ENCODE measurements at regions not wholly inside any gene's neighbourhood (a gene's known extent, or its start where the extent isn't known, plus 50 kb on each side); places are given as distances from the start of the nearest gene placed in this dataset.

- no peak for DNase-seq (ENCODE audit: low spot score)
- Histone ChIP-seq H3K4me3 (ENCODE audit: low read depth, low read length, poor library complexity, severe bottlenecking) (no peak overlapping the region), H3K36me3 (ENCODE audit: insufficient read depth, low read length, poor library complexity, severe bottlenecking) (no peaks in the 10 kb centered on the region), H3K4me1 (ENCODE audit: insufficient read depth, low read length, poor library complexity, severe bottlenecking) (peaks cover 22% of the 10 kb centered on the region), H3K27me3 (replicated peaks; ENCODE audit: insufficient read depth, low read depth, low read length, poor library complexity) (peaks cover 4% of the 10 kb centered on the region), H3K27ac (ENCODE audit: low read depth, low read length, poor library complexity, severe bottlenecking) (no peak overlapping the region), H3K9me3 (ENCODE audit: low read depth, low read length, poor library complexity, severe bottlenecking) (no peaks in the 10 kb centered on the region)
- TF ChIP-seq EZH2 (IDR thresholded peaks at IDR 0.05; ENCODE audit: borderline replicate concordance, low read depth, low read length, poor library complexity, severe bottlenecking) (no peak), CTCF (conservative IDR thresholded peaks at IDR 0.05; ENCODE audit: low read depth, low read length) (no peak)
- no TSS peak for BruUV-seq (replicated peaks)
- ChIA-PET POLR2A (ENCODE audit: low non-redundant PET) (no interaction called here), CTCF (no interaction called here)
- intact Hi-C loops (cut with micrococcal nuclease; ENCODE audit: unreplicated experiment): no loop called here
These were observed 158.2 kb upstream of the ARHGEF26 start for GRCh38 chr3:153963012-153963411.

- Histone ChIP-seq H3K4me3 (ENCODE audit: low read depth, low read length, poor library complexity, severe bottlenecking) (no peak overlapping the region), H3K27ac (ENCODE audit: low read depth, low read length, poor library complexity, severe bottlenecking) (no peak overlapping the region), H3K36me3 (ENCODE audit: insufficient read depth, low read length, poor library complexity, severe bottlenecking) (no peaks in the 10 kb centered on the region), H3K27me3 (replicated peaks; ENCODE audit: insufficient read depth, low read depth, low read length, poor library complexity) (peaks cover 9% of the 10 kb centered on the region), H3K9me3 (ENCODE audit: low read depth, low read length, poor library complexity, severe bottlenecking) (no peaks in the 10 kb centered on the region), H3K4me1 (ENCODE audit: insufficient read depth, low read length, poor library complexity, severe bottlenecking) (peaks cover 39% of the 10 kb centered on the region)
- TF ChIP-seq CTCF (conservative IDR thresholded peaks at IDR 0.05; ENCODE audit: low read depth, low read length) (no peak), EZH2 (IDR thresholded peaks at IDR 0.05; ENCODE audit: borderline replicate concordance, low read depth, low read length, poor library complexity, severe bottlenecking) (no peak)
- POLR2A ChIA-PET (ENCODE audit: low non-redundant PET): no interaction called here
- no TSS peak for BruUV-seq (replicated peaks)
- peak; percentile 92 for DNase-seq (ENCODE audit: low spot score)
- intact Hi-C loops (cut with micrococcal nuclease; ENCODE audit: unreplicated experiment): no loop called here
- CTCF ChIA-PET: no interaction called here
These were observed 153.9 kb upstream of the ARHGEF26 start for GRCh38 chr3:153967260-153967659.

- Histone ChIP-seq H3K9me3 (ENCODE audit: low read depth, low read length, poor library complexity, severe bottlenecking) (no peaks in the 10 kb centered on the region), H3K4me3 (ENCODE audit: low read depth, low read length, poor library complexity, severe bottlenecking) (no peak overlapping the region), H3K4me1 (ENCODE audit: insufficient read depth, low read length, poor library complexity, severe bottlenecking) (peaks cover 46% of the 10 kb centered on the region), H3K36me3 (ENCODE audit: insufficient read depth, low read length, poor library complexity, severe bottlenecking) (no peaks in the 10 kb centered on the region), H3K27ac (ENCODE audit: low read depth, low read length, poor library complexity, severe bottlenecking) (peak overlapping the region; percentile 8), H3K27me3 (replicated peaks; ENCODE audit: insufficient read depth, low read depth, low read length, poor library complexity) (peaks cover 9% of the 10 kb centered on the region)
- intact Hi-C loops (cut with micrococcal nuclease; ENCODE audit: unreplicated experiment): loop anchor here (1.0 to 5.0 kb wide), 3 partner anchors 187 to 943 kb away; no protein-coding TSS in a partner anchor
- ChIA-PET POLR2A (ENCODE audit: low non-redundant PET) (no interaction called here), CTCF (interaction anchor here (1.5 kb wide), 1 partner anchor 188 kb away, joined by 8 read pairs; no protein-coding TSS in a partner anchor)
- BruUV-seq (replicated peaks): no TSS peak
- DNase-seq (ENCODE audit: low spot score): peak; percentile 60
- no peak for TF ChIP-seq EZH2 (IDR thresholded peaks at IDR 0.05; ENCODE audit: borderline replicate concordance, low read depth, low read length, poor library complexity, severe bottlenecking)
- no peak for TF ChIP-seq CTCF (conservative IDR thresholded peaks at IDR 0.05; ENCODE audit: low read depth, low read length)
These were observed 151.1 kb upstream of the ARHGEF26 start for GRCh38 chr3:153970047-153970446.
